GM03348 (cell line): ENCODE measurements at regions not wholly inside any gene's neighbourhood (a gene's known extent, or its start where the extent isn't known, plus 50 kb on each side); places are given as distances from the start of the nearest gene placed in this dataset.

ENCODE experiments used
- DNase-seq: peaks from one replicate; pipeline ENCODE4 v3.0.0; 2012; ENCODE audit warnings: low spot score

DNA sequence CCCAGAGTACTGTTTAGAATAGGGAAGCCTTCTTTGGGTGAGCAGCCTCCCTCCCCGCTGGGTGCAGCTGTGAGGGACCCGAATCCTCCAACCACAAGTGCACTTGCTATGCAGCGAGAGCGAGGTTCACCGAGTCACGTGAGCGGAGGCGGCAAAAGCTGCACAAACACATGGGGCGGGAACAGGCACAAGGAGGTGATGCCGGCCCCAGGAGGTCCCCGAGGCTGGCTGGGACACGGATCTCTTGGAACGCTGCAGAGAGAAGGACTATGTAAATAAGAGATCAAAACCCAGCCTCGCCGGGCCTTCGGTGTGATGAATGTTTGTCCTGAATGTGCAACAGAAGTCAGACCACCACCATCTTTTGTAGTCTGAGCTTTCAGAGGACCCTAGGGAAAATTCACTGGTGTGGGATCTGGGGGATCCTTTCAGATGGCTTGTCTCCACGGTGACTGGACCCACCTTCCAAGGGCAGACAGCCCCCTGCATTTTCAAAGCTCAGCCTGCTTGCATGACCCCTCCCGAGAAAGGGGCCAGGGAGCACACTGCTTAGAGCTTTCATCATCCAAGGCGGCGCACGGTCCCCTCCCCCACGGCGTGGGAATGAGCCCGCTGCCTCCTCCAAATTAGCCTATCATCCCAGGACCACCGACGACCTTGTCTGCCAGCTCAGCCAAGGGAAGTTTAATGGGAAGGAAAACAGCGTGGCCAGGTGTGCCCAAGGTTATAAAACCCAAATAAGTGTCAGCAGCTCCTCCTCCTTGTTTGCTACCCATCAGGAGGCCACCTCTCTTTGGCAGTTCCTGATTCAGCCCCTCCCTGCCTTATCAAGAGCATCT is 327.7 kb downstream of the CXCL12 start:
- DNase-seq, result no peak

DNA sequence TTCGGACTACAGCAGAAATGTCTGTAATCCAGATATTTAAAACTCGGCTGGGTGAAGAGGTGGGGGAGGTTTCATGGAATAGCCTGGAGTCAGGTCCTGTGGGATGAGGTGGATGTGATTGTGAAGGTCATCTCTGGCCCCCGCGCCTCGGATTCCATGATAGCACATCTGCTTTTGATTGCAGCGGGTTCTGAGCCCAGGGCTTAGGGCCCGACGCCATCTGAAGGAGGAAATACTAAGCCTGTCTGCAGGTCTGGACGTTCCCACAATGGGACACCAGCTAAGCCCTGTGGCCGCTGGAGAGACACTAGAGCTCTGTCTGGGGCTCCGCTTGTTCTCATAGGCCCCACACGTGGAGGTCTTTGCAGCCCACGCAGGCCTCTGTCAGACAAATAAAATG is 328.7 kb downstream of the CXCL12 start:
- peak; percentile 44 for DNase-seq

DNA sequence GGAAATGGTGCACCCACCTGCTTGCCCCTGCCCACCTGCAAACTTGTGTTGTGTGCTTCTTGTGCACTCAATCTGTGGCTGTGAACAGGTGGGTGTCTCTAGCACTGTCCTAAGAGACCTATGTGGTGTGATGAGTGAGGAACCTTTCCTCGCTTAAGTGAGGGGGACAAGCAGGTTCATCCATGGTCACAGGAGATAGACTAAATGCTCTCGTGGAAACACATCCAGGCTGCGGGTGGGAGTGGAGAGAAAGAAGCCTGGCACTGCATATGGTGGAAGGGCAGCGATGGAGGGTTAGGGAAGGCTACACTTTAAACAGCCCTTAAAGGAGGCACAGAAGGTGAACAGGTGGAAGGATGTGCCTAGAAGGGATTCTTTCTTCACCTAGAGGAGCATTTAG is 330.9 kb downstream of the CXCL12 start:
- DNase-seq, result no peak

DNA sequence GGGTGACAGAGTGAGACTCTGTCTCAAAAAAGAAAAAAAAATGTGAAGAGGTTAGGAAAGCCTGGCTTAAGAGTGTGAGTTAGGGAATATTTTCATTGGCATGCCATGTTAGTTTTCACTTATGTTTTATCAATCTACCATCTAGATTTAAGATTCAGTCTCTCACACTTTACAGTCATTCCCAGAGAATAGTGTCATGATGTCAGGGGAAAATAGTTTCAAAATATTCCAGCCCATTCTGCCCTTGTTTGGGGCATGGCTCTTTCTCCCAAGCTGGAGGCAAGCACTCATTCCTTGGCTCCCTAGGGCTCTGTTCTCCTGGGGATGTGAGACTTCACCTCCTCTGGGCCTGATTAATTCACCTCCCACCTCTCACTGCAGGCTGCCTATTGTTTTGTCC is 331.5 kb downstream of the CXCL12 start:
- DNase-seq, result no peak

DNA sequence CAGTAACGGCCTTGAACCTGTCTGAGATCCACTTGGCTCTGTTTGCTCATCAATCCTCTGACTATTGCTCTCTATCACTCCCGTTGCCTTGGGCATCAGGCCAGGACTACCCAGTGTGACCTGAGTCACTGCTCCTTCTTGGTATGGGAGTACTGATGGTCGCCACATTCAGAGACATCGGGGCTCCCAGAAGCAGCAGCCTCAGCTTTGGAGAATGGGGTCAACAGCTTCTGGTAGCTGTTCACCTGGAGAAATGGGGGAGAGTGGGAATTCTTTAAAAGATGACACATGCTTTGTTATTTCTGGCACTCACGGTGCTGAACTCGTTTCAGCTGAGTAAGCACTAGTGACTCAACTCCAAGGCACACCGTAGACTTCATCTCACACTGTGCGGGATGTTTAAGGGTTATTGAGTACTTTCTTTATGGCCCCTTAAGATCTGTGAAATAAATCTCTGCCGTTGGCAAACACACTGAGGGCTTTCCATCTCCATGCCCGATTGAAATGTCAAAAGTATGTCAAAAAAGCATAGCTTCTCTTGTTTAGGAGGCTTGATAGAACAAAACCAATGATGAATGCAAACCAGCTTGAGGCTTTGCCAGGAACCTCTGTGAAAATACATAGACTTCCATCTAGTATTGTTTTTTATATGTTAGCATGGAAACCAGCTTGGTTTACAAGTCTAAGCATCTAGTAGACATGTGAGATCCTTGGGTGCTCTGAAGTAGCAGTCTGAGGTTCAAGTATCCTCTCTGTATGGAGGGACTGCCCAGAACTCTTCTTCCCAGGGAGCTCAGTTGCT is 333.1 kb downstream of the CXCL12 start:
- peak; percentile 66 for DNase-seq

DNA sequence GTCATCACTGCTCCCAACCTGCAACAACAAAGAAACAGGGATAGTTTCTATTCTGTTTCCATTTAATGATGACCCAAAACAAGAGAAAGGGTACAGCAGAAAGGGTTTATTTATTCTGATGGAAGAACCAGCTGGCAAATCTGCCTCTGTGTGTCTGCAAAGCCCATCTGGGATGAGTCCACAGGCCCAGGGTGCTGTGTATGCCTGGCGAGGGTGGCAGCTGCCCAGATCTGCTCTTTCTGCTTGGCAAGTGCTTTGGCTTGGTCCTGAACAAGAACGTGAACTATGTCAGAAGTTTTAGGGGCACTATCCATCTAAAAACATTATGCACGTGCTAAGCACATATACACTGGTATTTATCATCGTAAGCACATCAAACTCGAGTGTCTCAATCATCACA is 333.8 kb downstream of the CXCL12 start:
- DNase-seq, result no peak

DNA sequence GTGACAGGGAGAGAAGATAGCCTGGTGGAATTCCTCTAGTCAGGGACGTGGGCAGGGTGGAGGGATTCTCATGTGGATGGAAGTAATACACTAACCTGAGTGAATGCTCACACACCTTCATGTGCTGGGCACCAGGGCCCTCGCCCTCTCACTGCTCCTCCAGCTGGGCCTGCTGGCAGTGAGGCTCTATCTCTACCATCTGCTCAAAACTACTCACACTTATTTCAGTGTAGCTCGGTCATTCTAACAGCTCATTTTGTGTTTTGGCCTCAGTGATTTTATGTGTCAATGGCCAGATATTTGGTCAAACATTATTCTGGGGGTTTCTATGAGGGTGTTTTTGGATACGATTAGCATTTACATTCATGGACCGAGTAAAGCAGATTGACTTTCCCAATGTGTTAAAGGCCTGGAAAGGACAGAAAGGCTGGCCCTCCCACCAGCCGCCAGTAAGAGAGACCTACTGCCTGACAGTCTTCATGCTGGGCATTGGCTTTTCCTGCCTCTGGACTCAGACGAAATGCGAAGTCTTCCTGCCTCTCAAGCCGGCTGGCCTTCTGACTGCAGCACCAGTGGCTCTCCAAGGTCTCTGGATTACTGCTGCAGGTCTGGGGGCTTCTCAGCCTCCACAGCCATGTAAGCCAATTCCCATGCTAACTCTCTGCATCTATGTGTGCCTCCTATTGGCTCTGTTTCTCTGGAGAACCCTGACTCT is 335.4 kb downstream of the CXCL12 start:
- no peak for DNase-seq

DNA sequence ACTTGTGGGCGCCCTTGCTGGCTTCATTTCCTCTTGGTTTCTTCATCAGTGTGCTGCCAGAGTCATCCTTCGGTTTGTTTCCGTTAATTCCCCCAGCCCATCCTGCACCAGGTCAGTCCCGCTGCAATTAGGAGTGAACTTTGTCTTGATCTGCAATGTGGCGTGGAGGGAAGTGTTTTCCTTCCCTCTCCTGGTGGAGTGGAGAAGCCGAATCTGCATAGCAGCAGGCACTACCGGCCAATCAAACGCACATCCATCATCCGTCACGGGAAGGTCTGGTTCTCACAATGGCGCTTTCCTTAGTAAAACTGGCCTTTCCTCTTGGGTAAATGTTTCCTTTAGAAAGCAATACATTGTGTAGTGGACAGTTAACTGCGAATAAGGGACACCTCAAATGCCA is 337.5 kb downstream of the CXCL12 start:
- DNase-seq, result no peak

DNA sequence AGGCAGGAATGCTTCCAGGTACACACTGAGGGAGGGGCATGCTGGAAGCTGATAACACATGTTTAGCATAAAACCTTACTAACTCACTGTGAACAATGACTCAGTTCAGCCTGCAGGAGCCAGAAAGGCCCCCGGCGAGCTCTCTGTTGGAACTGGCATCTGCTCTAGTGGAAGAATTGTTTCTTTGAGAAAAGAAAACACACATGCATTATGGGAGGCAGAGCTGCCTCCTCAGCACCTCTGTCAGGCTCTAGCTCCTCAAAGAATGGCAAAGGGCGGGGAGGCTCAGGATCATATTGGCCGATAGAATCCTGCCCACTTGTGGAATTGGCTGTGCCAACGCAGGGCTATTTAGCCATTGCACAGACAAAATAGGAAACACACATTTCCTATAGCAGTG is 338.3 kb downstream of the CXCL12 start:
- no peak for DNase-seq

DNA sequence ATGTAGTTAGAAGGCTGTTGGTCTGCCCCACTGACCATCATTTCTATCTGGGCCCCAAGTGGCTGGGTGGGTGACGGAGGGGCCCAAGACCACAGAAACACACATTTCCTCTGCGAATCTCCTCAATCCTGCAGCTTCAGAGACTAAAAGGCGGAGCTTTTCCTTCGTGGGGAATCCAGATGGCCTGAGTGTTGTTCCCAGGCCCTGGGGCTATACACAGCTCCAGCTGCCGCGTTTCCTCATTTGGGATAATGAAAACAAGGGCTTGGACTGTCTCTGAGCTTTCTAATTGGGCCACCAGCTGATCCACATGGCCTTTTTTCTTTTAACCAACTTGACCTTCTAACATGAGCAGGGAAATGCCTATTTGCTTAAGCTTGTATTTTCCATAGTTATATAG is 339.9 kb downstream of the CXCL12 start:
- DNase-seq, result no peak

DNA sequence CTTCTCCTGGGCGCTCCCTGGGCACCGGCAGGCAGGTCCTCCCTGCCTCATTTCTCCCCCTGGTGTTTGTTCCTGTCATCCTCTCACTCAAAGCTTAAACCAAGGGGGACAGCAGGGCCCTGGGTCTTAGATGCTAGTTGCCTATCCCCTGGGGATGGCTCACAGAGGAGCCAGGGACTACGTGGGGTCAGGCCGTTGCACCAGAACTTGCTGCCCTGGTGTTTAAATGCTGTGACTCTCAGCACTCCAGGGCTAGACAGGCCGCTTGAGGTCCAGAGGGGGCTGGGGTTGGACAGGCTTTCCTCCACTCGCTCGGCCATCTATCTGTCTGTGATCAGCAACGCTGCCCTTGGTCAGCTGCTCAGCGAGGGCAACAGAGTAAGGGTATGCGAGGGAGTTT is 340.3 kb downstream of the CXCL12 start:
- no peak for DNase-seq

DNA sequence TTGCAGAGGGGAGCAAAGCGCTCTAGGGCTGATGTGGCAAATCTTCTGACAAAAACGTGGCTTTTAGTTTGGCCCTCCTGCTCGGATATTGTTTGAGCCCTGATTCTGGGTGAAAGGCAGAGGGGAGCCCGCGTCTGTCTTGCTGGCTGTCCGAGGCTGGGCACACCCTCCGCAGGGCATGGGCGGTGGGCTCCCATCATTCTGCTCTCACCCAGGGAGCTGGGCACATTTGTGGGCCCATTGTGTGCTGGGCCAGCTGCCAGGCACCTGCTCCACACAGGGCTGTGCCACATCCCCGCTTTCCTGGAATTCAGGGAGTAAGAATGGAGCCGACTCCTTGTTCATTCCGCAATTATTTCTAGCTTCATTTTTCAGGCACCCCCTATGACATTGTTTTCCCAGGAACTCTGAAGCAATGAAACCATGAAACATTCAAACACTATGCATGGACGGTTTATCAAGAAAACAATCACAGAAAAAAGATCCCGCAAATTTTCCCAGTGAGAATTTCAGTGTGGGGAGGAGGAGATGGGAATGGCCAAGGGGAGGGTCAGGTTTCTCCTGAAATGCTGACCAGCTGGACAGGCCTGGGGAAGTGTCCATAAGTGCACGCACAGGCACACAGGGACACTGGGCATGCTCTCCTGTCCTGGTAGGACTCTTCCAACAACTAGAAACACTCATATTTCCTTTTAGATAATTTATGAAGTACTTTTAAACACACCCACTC is 341.1 kb downstream of the CXCL12 start:
- DNase-seq, result no peak

DNA sequence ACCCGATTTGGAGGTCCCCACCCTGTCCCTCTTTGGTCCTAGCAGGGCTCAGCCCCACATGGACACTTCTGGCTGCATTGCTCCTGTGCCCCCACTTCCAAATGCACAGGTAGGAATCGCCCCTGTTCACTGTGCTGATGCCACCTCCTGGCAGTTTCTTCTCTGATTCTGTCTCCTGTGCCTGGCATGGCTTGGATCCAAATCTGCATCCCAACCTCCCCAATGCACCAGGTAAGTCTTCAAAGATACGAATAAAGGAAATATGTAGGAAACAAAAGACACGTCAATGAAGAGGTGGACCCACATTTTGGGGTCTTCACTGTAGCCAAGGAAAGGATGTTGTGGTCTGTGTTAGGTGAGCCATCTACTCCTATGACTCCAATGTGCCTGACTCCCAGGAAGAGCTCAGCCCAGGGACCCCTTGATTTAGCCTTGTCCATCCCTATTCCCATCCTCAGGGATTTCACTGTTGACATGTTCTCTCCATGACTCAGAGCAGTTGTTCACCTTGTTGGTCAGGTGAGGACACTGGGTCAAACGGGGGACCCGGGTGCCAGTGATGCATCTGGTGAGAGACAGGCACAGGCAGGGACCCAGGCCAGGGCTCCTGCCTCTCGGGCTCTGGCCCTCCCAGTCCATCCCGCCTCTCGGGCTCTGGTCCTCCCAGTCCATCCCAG is 341.8 kb downstream of the CXCL12 start:
- DNase-seq, result no peak

DNA sequence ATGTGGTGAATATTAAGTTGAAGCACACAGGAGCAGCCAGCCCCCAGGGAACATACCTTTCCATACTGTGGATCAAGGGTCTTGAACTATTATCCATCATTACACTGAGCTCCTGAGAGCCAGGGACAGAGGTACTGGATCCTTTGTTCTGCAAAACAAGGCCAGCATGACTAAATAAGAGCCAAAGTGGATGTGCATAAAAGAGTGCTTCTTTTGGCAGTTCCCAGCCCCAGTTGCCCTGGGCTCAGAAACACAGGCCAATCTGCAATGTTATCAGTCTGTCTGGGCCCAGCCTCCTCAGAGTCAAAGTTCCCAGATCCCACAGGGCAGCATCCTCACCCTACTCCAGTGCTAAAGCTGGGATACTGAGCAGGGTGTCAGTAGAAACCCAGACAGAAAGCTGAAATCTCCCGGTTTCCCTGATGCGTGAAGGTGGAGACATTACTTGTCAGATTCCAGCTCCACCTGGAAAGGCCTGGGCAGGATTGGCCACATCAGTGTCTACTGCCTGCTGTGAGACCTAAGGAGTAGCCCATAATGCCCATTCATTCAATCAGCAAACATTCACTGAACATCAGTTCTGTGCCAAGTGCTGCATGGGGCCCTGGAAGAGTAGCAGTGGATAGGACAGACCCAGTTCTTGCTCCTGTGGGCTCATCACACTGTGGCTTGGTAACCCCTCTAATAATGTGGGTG is 342.7 kb downstream of the CXCL12 start:
- DNase-seq, result no peak

DNA sequence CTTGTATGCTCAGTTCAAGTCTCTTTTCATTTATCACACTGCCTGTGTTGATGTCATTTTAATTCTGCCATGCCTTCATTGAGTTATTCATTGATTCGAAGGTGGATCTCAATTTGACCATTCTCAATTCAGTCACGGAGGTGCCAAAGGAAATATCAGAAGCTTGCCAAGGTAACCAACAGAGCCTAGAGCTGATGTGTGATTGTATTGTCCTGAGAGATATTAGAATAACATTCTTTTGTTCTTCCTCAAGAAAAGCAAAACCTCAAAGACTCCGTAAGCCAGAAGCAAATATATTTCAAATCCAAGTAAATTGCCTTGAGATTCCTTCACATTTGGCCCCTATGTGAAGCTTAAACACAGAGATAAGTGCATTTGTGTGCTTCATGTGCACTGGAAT is 345.3 kb downstream of the CXCL12 start:
- DNase-seq, result no peak

DNA sequence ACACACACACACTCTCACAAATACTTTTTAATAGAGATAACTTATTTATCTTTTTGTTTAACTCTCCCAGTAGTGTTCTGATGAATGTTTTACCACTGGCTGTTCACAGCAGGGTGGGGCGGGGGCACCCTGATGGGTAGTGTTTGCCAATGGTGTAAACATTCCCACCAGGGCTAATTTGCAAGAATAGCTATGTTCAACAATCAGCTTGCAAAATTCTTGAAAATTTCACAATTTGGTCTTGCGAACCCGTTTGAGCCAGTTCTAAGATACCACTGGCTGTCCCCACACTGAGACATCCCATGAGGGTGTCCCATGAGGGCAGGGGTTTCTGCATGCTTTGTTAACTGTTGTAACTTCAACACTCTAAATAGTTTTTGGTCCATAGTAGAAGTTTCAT is 348.5 kb downstream of the CXCL12 start:
- DNase-seq, result no peak

DNA sequence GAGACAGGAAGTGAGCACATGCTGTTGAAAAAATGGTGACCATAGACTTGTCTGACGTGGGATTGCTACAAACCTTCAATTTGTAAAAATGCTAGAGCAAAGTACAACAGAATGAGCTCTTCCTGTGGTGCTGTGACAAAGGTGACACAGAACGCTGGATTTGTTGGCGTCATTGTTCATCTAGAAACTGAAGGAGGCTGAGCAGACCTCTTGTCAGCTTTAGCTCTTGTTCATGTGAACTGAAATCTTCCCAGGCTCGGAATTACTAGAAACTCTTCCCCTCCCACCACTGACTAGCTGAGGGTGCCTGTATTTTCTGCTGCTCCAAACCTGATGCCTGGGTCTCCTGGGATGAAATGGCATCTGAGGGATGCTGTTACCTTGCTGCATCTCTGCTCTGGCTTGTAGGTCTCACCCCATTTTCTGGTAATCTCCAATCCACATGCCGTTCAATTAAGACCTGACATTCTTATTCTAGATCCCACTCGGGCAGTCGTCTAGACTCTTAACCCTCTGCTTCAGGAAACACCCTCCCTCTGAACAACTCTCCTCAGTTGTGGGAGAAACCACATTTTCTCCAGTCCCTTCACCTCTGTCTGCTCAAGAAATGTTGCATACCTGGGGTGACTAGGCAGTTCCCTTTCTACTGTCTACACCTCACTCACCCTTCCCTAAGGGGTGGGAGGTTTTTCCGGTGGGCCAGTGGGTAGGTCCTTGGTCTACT is 349.3 kb downstream of the CXCL12 start:
- no peak for DNase-seq

DNA sequence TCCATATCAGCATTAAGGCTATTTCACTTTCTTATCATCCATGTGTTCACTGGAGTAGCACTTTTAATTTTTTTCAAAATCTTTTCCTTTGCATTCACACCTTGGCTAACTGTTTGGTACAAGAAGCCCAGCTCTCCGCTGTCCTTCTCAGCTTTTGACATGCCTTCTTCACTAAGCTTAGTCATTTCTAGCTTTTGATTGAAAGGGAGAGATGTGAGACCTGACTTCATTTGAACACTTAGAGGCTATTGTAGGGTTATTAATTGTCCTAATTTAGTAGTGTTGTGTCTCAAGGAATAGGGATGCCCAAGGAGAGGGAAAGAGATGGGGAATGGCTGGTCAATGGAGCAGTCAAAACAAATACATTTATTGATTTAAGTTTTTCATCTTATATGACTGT is 350.0 kb downstream of the CXCL12 start:
- no peak for DNase-seq

DNA sequence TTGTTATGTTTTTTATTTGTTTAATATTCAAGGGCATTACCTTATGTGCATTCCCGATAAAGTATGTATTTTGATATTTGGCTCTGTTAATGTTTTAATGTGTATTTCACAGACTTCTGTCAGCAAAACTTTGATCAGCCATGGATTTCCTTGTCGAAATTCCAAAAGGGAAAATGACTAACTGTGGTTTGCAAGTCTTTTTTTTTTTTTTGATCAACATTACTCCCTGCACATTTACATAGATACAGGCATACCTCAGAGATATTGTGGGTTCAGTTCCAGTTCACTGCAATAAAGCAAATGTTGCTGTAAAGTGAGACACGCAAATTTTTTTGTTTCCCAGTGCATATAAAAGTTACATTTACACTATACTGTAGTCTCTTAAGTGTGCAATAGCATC is 351.9 kb downstream of the CXCL12 start:
- peak; percentile 45 for DNase-seq

DNA sequence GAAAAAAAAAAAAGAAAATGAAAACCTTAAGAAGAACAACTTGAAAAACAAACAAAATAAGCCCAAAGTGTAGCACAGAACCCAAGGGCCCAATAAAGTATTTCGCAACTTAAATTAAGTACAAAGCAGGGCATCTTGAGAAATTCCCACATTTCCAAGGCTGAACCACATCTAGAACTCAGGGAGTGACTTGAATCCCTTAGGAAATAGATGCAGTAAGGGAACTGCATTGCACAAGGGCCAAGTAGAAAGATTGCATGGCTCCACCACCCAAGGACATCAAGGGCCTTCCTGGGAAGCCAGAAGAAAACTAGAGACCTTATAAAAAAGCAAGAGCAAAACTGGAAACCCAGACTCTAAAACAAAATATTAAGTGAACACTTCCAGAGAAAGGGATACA is 352.7 kb downstream of the CXCL12 start:
- no peak for DNase-seq
